Loucy (cell line): ENCODE measurements at regions not wholly inside any gene's neighbourhood (a gene's known extent, or its start where the extent isn't known, plus 50 kb on each side); places are given as distances from the start of the nearest gene placed in this dataset.

Experiments
- H2AFZ ChIP-seq: fragments of 200-600 bp; sonication (generic); 2 replicates; pipeline ENCODE4 v1.6.0; 2016; ENCODE audit warnings: antibody characterized with exemption, mild to moderate bottlenecking, low read length, moderate library complexity
- H3F3A ChIP-seq: fragments of 200-600 bp; 2 replicates; pipeline ENCODE4 v1.6.0; 2016; ENCODE audit warnings: antibody characterized with exemption, low read depth, mild to moderate bottlenecking
- H3K27me3 ChIP-seq: fragments of 200-600 bp; sonication (generic); 2 replicates; pipeline ENCODE4 v1.6.1; 2014; ENCODE audit warnings: low read length, mild to moderate bottlenecking; ENCODE audit not compliant: insufficient read depth, poor library complexity, severe bottlenecking
- H3K36me3 ChIP-seq: fragments of 200-600 bp; sonication (generic); 2 replicates; pipeline ENCODE4 v1.6.1; 2016; ENCODE audit warnings: low read length; ENCODE audit not compliant: insufficient read depth
- H3K4me1 ChIP-seq: fragments of 200-600 bp; sonication (generic); 2 replicates; pipeline ENCODE4 v1.5.1; 2014; ENCODE audit warnings: low read length, mild to moderate bottlenecking; ENCODE audit not compliant: insufficient read depth, poor library complexity, severe bottlenecking
- H3K4me2 ChIP-seq: fragments of 200-600 bp; sonication (generic); 2 replicates; pipeline ENCODE4 v1.6.0; 2014; ENCODE audit warnings: antibody characterized with exemption, low read length, low read depth, mild to moderate bottlenecking; ENCODE audit not compliant: poor library complexity, severe bottlenecking
- H3K4me3 ChIP-seq: fragments of 200-600 bp; sonication (generic); 2 replicates; pipeline ENCODE4 v1.5.1; 2014; ENCODE audit warnings: low read length, mild to moderate bottlenecking, mixed read lengths; ENCODE audit not compliant: poor library complexity, severe bottlenecking
- H3K79me2 ChIP-seq: fragments of 200-600 bp; sonication (generic); 2 replicates; pipeline ENCODE4 v1.6.1; 2014; ENCODE audit warnings: low read length; ENCODE audit not compliant: insufficient read depth
- H3K9ac ChIP-seq: fragments of 200-600 bp; sonication (generic); 2 replicates; pipeline ENCODE4 v1.6.0; 2014; ENCODE audit warnings: mild to moderate bottlenecking, low read depth, low read length, moderate library complexity; ENCODE audit not compliant: poor library complexity, severe bottlenecking
- H3K9me2 ChIP-seq: fragments of 200-600 bp; sonication (generic); replicated peaks from 2 replicates; pipeline ENCODE4 v1.6.1; 2016; ENCODE audit warnings: low read depth, low read length, mixed read lengths
- H3K9me3 ChIP-seq: fragments of 200-600 bp; sonication (generic); 2 replicates; pipeline ENCODE4 v1.6.1; 2014; ENCODE audit warnings: mild to moderate bottlenecking, antibody characterized with exemption, low read length, low read depth; ENCODE audit not compliant: insufficient read depth
- H4K20me1 ChIP-seq: fragments of 200-600 bp; sonication (generic); 2 replicates; pipeline ENCODE4 v1.6.0; 2014; ENCODE audit warnings: antibody characterized with exemption, low read length, mild to moderate bottlenecking; ENCODE audit not compliant: insufficient read depth, poor library complexity, severe bottlenecking
- EZH2phosphoT487 ChIP-seq: fragments of 200-600 bp; IDR thresholded peaks from 2 replicates; pipeline ENCODE4 v1.6.1; 2018; ENCODE audit warnings: antibody characterized with exemption, mild to moderate bottlenecking, moderate library complexity, borderline replicate concordance
- TF ChIP-seq, protein P1 (sequence below): fragments of 200-600 bp; sonication (generic); conservative IDR thresholded peaks from 2 replicates; pipeline ENCODE4 v1.5.1; 2014; ENCODE audit warnings: mild to moderate bottlenecking, antibody characterized with exemption, low read length

DNA sequence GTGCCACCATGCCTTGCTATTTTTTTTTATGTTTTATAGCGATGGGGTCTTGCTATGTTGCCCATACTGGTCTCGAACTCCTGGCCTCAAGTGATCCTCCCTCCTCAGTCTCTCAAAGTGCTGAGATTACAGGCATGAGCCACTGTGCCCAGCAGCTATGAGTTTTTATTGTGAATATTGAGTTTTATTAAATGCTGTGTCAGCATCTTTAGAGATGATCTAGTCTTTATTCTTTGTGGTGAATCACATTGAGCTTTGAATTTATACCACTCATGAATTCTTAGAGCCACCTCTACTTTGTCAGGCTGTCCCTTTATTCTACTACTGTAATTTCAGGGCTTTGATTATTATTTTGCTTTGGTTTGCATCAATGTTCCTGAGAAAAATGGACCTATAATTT is 428.3 kb downstream of the BTBD3 start:
- Histone ChIP-seq H3K4me2 (no peak overlapping the region), H3K79me2 (no peaks in the 10 kb centered on the region), H2AFZ (no peak overlapping the region), H3K4me1 (no peaks in the 10 kb centered on the region), H3K27me3 (no peaks in the 10 kb centered on the region), H3K9ac (no peak overlapping the region), H3K9me3 (no peaks in the 10 kb centered on the region), H3K4me3 (no peak overlapping the region), H3F3A (no peaks in the 10 kb centered on the region), H4K20me1 (no peaks in the 10 kb centered on the region), H3K36me3 (no peaks in the 10 kb centered on the region), H3K9me2 (no peaks in the 10 kb centered on the region)
- TF ChIP-seq EZH2phosphoT487 = no peak
- TF ChIP-seq, protein P1, sequence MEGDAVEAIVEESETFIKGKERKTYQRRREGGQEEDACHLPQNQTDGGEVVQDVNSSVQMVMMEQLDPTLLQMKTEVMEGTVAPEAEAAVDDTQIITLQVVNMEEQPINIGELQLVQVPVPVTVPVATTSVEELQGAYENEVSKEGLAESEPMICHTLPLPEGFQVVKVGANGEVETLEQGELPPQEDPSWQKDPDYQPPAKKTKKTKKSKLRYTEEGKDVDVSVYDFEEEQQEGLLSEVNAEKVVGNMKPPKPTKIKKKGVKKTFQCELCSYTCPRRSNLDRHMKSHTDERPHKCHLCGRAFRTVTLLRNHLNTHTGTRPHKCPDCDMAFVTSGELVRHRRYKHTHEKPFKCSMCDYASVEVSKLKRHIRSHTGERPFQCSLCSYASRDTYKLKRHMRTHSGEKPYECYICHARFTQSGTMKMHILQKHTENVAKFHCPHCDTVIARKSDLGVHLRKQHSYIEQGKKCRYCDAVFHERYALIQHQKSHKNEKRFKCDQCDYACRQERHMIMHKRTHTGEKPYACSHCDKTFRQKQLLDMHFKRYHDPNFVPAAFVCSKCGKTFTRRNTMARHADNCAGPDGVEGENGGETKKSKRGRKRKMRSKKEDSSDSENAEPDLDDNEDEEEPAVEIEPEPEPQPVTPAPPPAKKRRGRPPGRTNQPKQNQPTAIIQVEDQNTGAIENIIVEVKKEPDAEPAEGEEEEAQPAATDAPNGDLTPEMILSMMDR = no peak

DNA sequence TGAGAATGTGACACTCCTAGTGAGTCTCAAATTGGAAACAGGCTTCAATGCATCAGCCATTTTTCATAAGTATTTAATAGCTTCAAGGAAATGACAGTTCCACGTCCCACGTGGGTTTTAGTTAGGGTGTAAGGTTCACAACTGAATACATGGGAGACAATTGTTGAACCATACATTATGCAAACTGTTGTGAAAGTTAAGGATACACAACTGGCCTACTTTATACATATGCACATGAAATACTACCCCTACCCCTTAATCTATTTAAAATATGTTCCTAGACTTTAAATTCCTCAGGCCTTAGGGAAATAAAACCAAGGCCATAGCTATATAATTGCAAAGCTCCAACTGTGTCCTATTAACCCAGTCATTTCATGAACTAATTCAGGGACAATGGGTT is 436.1 kb downstream of the BTBD3 start:
- Histone ChIP-seq H3K9me3 (no peaks in the 10 kb centered on the region), H3F3A (no peaks in the 10 kb centered on the region), H3K79me2 (no peaks in the 10 kb centered on the region), H3K4me2 (no peak overlapping the region), H3K4me1 (no peaks in the 10 kb centered on the region), H2AFZ (no peak overlapping the region), H3K36me3 (no peaks in the 10 kb centered on the region), H3K27me3 (no peaks in the 10 kb centered on the region), H4K20me1 (no peaks in the 10 kb centered on the region), H3K9me2 (no peaks in the 10 kb centered on the region), H3K9ac (no peak overlapping the region), H3K4me3 (no peak overlapping the region)
- TF ChIP-seq, protein P1 = no peak
- TF ChIP-seq EZH2phosphoT487 = no peak

DNA sequence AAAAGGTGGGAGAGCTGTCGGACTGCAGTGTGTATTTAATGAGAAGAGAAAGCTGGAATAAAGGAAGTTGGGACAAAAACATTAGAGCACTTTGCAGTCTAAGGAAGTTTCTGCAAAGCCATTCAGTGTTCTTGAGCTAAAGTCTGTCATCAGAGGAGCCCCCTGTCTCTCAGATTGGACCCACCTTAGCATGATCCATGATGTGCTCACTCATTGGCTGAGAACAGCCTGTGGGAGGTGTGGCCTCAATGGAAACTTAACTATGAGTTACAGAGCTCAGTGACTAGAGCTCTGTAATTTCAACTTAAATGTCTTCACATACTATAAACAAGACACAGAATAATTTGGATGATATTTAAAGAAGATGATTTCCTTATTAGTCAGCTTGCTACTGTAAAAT is 437.0 kb downstream of the BTBD3 start:
- H3K4me1 ChIP-seq = no peaks in the 10 kb centered on the region
- no peak overlapping the region for H3K9ac ChIP-seq
- no peaks in the 10 kb centered on the region for H3K9me3 ChIP-seq
- no peaks in the 10 kb centered on the region for H3K27me3 ChIP-seq
- H4K20me1 ChIP-seq = no peaks in the 10 kb centered on the region
- no peaks in the 10 kb centered on the region for H3K36me3 ChIP-seq
- no peaks in the 10 kb centered on the region for H3F3A ChIP-seq
- no peak overlapping the region for H3K4me3 ChIP-seq
- no peak overlapping the region for H3K4me2 ChIP-seq
- no peaks in the 10 kb centered on the region for H3K9me2 ChIP-seq
- H2AFZ ChIP-seq = no peak overlapping the region
- H3K79me2 ChIP-seq = no peaks in the 10 kb centered on the region
- TF ChIP-seq EZH2phosphoT487 = no peak
- TF ChIP-seq, protein P1 = no peak
